ENCODE measurements at regions not wholly inside any gene's neighbourhood (a gene's known extent, or its start where the extent isn't known, plus 50 kb on each side); places are given as distances from the start of the nearest gene placed in this dataset.
A peak's percentile ranks its signal among the peaks of the same experiment; 100 is the strongest.

GRCh38 chr4:14787894-14788293, 214.4 kb upstream of the CPEB2 start:
- H3K79me2 ChIP-seq (ENCODE audit: insufficient read depth, low read length) = no peaks in the 10 kb centered on the region
- no peak overlapping the region for H3K18ac ChIP-seq (ENCODE audit: insufficient read length, low read depth, low read length)
- H3T11ph ChIP-seq (ENCODE audit: low read length) = no peak overlapping the region
- H2AFZ ChIP-seq (ENCODE audit: low read length) = peak overlapping the region; percentile 52
- H3K4ac ChIP-seq (ENCODE audit: low read depth, low read length) = no peak overlapping the region
- H3K9me3 Mint-ChIP-seq = peaks cover 30% of the 10 kb centered on the region in 2 experiments
- no peak overlapping the region for H4K8ac ChIP-seq (replicated peaks; ENCODE audit: insufficient read length, low read depth, low read length)
- no peaks in the 10 kb centered on the region for H3K27me3 ChIP-seq (ENCODE audit: insufficient read depth, low read length)
- no peaks in the 10 kb centered on the region for H4K20me1 ChIP-seq (ENCODE audit: control insufficient read depth, insufficient read depth, insufficient read length)
- H3K9me3 ChIP-seq (ENCODE audit: control insufficient read depth, low read depth, low read length) = no peaks in the 10 kb centered on the region
- H2BK15ac ChIP-seq (ENCODE audit: low read depth, low read length) = no peak overlapping the region
- DNase-seq = peak; percentile 58
- H4K91ac ChIP-seq (ENCODE audit: insufficient read length, low read depth, low read length) = no peak overlapping the region
- no peak overlapping the region for H3K56ac ChIP-seq (ENCODE audit: insufficient read length, low read depth, low read length)
- H3K23me2 ChIP-seq (ENCODE audit: insufficient read length, low read depth, low read length, poor library complexity, severe bottlenecking) = no peaks in the 10 kb centered on the region
- H2BK12ac ChIP-seq (ENCODE audit: insufficient read length, low read depth, low read length) = no peak overlapping the region
- H3K4me3 Mint-ChIP-seq = no peak overlapping the region
- H2BK120ac ChIP-seq (ENCODE audit: low read depth, low read length, poor library complexity, severe bottlenecking) = no peak overlapping the region
- TF ChIP-seq CTCF (conservative IDR thresholded peaks at IDR 0.05) = peak; percentile 75
- H3K4me1 ChIP-seq (ENCODE audit: insufficient read depth, low read length) = no peaks in the 10 kb centered on the region
- H3K27ac Mint-ChIP-seq = no peak overlapping the region
- no peak overlapping the region for H3K14ac ChIP-seq (ENCODE audit: insufficient read depth, low read length)
- no peak overlapping the region for H2BK20ac ChIP-seq (ENCODE audit: low read depth, low read length, poor library complexity, severe bottlenecking)
- H3K27ac ChIP-seq (ENCODE audit: insufficient read length, low read depth, low read length) = no peak overlapping the region
- no peaks in the 10 kb centered on the region for H3K79me1 ChIP-seq (ENCODE audit: insufficient read depth, low read depth, low read length, poor library complexity, severe bottlenecking)
- peaks cover under 1% of the 10 kb centered on the region in 2 experiments for H3K4me1 Mint-ChIP-seq
- H3K9ac ChIP-seq (ENCODE audit: extremely low read depth, insufficient read length, low read length) = no peak overlapping the region
- H3K4me2 ChIP-seq (ENCODE audit: insufficient read depth, insufficient read length, low read length) = no peak overlapping the region
- H4K5ac ChIP-seq (ENCODE audit: insufficient read length, low read depth, low read length) = no peak overlapping the region
- peaks cover 0 to 29% (median 8%) of the 10 kb centered on the region in 3 experiments; a peak in 5 of 7 replicates for H3K36me3 Mint-ChIP-seq (ENCODE audit: insufficient read depth in 1 of 3, low read depth in 3 of 3)
- H3K23ac ChIP-seq (ENCODE audit: insufficient read length, low read depth, low read length) = no peak overlapping the region
- no peak overlapping the region for H2AK5ac ChIP-seq (ENCODE audit: insufficient read length, low read length)
- H3K27me3 Mint-ChIP-seq (ENCODE audit: low read depth) = no peaks in the 10 kb centered on the region; the same call in 1 of the 2 replicates
- H2BK5ac ChIP-seq (ENCODE audit: insufficient read length, low read length) = no peak overlapping the region

Data from H9 (cell line).